ENCODE measurements at regions not wholly inside any gene's neighbourhood (a gene's known extent, or its start where the extent isn't known, plus 50 kb on each side); places are given as distances from the start of the nearest gene placed in this dataset.

- TF ChIP-seq CTCF (conservative IDR thresholded peaks at IDR 0.05; ENCODE audit: low read depth in 2 of 2) (no peak), EZH2 (IDR thresholded peaks at IDR 0.05; ENCODE audit: low read depth, unreplicated experiment) (no peak), NANOG (IDR thresholded peaks at IDR 0.05; ENCODE audit: borderline replicate concordance) (no peak), CREB1 (CRISPR knock-in tag; IDR thresholded peaks at IDR 0.05; ENCODE audit: low read depth) (no peak), POLR2AphosphoS5 (IDR thresholded peaks at IDR 0.05; ENCODE audit: low read depth) (no peak), JUNB (IDR thresholded peaks at IDR 0.05; ENCODE audit: unreplicated experiment) (no peak), REST (IDR thresholded peaks at IDR 0.05; ENCODE audit: unreplicated experiment) (no peak), EZH2phosphoT487 (IDR thresholded peaks at IDR 0.05; ENCODE audit: unreplicated experiment) (no peak), ZNF462 (CRISPR knock-in tag; IDR thresholded peaks at IDR 0.05) (no peak), STAT1 (IDR thresholded peaks at IDR 0.05; ENCODE audit: unreplicated experiment) (no peak), ZNF331 (CRISPR knock-in tag; IDR thresholded peaks at IDR 0.05; ENCODE audit: low read depth) (no peak), ETS1 (IDR thresholded peaks at IDR 0.05) (no peak)
Observed at GRCh38 chr22:47259049-47259448, 496.6 kb downstream of the TBC1D22A start.

Measured in GM23338 (cell line).